Amniotic epithelial cell (primary cell): ENCODE measurements at regions not wholly inside any gene's neighbourhood (a gene's known extent, or its start where the extent isn't known, plus 50 kb on each side); places are given as distances from the start of the nearest gene placed in this dataset.

ENCODE experiments used
- DNase-seq: peaks from one replicate; pipeline ENCODE4 v3.0.0-alpha.2; 2010; ENCODE audit warnings: low read depth

DNA sequence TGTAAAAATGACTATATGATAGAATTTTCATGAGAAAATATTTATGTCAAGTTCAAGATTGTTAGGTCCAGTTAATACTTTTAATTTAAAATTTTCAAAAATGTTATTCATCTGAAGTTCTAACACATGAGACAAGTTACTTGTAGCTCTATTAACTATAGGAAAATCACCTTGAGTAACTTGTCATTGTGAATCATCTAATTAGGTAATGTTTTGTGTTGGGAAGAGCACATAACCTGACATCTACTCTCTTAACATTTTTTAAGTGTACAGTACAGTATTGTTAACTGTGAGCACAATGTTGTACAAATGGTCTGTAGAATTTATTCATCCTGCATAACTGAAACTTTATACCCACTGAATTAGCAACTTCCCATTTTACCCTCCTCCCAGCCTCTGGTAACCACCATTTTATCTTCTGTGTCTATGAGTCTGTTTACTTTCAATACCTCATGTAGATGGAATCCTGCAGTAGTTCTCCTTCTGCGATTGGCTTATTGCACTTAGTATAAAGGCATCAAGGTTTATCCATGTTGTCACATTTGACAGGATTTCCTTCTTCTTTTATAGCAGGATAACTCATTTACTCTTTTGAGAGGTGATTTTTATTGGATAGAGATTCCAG, 54.6 kb downstream of the ARL4A start:
- peak; percentile 18 for DNase-seq

DNA sequence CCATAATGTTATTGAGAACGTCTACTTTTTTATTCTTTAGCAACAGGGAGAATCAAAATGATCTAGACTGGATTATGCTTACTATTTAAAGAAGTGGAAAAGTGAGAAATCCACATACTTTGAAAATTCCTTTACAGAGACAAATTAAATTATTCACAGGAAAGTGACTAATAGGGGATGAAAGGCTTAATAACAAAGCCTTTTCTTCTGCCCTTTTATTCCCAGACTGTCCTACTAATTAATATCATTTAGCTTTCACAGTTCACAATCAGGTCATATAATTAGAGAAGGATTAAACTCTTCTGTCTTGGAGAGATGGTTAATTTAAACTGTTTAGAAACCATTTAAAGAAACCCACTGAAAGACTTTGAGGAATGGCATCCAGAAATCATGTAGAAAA, 58.8 kb downstream of the ARL4A start:
- no peak for DNase-seq

DNA sequence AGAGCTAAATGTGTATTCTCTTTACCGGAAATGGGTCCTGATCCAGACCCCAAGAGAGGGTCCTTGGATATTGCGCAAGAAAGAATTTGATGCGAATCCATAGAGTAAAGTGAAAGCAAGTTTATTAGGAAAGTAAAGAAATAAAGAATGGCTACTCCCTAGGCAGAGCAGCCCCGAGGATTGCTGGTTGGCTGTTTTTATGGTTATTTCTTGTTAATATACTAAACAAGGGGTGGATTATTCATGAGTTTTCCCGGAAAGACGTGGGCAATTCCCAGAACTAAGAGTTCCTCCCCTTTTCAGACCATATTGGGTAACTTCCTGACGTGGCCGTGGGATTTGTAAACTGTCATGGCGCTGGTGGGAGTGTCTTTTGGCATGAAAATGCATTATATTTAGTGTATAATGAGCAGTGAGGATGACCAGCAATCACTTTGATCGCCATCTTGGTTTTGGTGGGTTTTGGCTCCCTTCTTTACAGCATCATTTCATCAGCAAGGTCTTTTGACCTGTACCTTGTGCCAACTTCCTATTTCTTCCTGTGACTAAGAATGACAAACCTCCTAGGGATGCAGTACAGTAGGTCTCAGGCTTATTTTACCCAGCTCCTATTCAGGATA, 60.4 kb downstream of the ARL4A start:
- DNase-seq, result no peak

DNA sequence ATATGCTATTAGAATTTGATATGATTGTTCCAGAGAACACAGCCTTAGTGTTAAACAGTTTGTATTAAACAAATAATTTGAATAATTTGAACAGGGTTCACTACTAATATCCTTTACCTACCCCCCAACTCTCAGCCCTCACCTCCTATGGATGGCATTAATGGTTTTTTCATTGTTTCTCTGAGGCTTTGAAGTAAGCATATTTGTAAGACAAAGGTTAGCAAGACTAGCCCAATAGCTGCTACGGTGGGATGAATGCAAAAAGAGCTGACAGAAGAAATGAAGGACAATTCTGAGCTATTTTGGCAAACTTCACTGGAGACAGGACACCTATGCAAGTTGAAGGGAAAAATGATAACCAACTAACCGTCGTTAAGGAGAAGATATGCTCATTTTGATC, 61.6 kb downstream of the ARL4A start:
- no peak for DNase-seq

DNA sequence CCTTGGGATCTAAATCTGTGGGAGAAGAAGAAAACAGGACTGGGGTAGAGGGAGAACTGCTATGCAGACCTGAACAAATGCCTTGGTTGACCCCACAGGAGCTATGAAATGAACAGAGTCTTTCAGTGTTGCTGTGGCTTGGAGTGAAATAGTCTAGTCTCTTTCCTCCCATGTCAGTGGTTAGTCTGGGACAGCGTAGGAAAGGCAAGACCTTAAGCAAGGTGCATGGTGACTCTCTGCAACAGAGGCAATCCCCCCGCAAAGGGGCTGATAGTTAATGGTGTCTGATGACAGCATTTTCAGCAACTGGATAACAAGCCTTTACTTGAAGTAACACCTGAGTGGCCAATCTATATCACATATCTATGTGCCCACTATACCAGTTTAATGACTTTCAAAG, 62.3 kb downstream of the ARL4A start:
- no peak for DNase-seq

DNA sequence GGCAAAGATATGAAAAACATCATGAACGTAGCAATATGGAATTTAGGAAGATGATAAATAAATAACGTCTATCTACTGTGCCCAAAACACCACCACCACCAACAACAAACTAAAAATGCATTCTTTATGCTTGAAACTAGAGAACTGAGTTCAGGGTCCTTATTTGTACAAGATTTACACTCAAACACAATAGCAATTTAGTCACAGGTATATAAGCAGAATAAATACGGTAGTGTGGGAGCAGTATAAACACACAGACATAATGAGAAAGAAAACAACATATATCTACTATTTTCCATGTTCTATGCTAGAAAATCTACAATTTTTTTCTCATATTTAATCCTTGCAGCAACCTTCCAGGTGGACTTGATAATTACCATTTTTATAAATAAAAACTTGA, 64.3 kb downstream of the ARL4A start:
- no peak for DNase-seq

DNA sequence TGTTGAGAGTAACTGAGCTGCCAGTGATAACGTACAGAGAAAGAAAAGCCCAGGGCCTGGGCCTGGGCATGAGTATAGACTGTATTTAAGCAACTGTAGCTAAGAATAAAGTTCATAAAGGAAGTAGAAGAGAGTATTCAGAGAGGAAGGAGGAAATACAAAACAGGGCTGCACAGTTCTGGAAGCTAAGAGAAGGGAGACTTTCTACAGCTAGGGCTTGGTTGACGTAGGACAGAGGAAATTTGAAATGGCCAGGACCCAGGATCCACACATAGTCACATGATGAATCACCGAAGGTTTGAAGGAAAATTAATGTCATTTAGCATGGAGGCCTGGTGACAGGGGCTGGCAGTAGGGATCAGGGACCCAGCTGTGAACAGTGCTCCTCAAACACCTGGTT, 66.7 kb downstream of the ARL4A start:
- no peak for DNase-seq

DNA sequence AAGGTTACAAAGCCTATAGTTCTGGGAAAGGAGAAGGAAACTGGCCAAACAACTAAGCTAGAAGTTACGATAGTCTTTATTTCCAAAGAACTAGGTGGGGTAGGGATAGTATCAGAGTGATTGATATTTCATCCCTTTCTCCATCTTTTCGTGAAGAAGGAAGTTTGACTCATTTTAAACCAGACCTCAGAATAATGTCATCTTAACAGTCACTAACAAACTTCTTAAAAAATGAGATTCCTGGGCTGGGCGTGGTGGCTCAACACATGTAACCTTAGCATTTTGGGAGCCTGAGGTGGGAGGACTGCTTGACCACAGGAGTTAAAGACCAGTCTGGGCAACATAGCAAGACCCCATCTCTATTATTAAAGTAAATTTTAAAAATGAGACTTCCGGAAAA, 69.4 kb downstream of the ARL4A start:
- DNase-seq, result no peak

DNA sequence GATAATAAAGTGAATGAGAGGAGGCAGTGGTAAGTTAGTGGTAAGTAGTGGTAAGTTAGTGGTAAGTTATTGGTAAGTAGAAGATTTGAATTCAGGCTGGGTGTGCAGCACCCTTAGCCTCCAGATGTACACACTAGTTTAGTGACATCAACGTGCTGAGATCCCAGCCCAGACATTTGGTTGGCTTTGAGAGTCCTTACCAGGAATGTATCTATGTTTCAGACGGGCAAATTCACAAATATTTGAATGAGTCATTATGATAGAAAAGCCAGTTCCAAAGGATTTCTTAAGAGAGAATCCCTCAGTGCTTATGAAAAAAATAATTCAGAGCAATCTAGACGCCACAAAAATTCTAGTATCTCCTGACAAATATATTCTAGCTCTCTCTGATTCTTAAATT, 70.0 kb downstream of the ARL4A start:
- DNase-seq, result peak; percentile 78

DNA sequence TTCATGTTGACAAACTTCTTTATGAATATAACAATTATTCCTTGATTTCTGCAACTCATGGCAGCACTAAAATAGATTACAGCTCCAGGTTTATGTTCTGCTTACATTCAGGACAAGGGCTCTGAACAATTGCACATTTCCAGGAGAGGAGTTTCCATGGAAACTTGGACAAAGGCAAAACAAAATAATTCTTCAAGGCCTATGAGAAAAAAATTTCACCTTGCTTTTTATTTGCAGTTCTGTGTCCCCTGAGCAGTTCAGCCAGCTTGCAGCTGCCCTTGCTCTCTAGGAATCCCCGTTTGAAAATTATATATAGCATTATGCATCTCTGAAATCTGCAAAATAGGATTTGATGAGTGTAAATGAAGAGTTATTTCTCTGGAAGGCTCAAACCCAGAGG, 71.7 kb downstream of the ARL4A start:
- DNase-seq, result peak; percentile 27

DNA sequence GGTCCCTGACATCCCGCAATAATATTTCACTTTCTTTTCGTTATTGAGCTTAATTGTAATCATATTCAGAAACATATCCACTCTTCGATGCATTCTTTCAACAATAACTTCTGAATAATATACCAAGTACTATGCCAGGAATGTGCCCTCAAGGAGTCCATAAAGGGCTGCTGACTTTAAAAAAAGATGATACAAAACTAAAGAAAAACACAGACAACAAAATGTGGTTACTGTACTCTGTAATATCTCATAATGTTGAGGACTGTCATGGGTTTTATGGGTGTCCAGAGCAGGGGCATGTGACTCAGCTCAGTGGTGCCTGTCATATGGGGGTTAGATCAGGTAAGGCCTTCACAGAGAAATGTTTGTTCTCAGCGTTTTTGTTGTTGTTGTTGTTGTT, 73.7 kb downstream of the ARL4A start:
- no peak for DNase-seq

DNA sequence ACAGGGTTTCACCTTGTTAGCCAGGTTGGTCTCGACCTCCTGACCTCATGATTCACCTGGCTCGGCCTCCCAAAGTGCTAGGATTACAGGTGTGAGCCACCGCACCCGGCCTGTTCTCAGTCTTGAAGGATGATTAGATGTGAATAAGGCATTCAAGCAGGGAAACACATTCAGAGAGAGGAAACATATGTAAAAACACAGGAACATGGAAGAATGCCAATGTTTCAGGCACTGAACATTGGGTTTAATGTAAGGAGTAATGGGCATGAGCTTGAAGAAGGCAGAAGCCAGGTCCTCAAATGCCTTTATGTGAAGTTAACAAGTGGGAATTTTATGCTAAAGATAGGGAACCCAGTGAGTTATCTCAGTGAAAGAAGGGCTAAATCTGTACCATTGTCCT, 74.3 kb downstream of the ARL4A start:
- no peak for DNase-seq

DNA sequence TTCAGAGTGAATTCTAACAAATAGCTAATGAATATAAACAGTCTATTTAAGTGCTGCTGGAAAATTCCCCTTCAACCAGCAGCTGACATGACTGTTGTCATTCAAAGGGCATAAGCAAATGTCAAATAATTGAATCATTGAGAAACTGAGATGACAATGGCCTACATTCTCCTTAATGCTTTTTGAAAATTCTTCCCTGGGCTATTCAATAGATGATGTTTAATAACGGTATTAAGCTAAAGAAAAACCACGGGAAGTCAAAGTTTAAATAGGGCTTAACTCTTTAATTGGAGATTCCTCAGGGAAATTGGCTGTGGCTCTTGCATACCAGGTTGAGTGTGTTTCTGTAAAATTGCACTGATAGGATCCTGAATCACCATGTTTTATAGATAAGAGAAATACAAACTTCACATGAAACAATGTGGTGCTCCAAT, 77.0 kb downstream of the ARL4A start:
- peak; percentile 17 for DNase-seq

DNA sequence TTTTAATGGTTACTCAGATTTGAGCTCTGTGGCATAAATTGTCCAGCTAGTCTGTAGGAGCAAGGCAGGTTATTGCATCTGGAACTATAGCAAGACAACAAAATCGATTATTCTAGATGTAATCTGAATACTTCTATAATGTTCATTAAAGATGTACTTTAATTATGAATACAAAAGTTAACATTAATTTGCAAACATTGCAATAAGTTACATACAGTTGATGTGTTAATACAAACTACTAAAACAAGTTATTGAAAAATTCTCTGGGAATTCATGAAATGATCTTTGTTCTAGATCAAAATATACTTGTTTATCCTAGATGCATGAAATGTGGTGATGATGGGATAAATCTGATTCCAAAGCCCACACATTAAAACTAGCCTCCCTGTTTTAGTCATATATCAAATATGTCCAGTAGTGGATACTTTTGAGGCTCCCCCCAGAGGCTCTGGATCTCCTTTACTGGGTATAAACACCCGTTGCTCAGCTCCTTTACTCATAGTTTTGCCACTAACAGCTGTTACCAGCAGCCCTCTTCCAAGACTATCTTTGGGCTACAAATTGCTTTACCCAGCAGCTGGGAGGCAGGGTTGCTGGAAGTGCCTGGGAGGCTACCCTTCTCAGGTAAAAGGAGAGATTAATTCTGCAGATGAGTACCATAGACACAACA, 78.1 kb downstream of the ARL4A start:
- no peak for DNase-seq

DNA sequence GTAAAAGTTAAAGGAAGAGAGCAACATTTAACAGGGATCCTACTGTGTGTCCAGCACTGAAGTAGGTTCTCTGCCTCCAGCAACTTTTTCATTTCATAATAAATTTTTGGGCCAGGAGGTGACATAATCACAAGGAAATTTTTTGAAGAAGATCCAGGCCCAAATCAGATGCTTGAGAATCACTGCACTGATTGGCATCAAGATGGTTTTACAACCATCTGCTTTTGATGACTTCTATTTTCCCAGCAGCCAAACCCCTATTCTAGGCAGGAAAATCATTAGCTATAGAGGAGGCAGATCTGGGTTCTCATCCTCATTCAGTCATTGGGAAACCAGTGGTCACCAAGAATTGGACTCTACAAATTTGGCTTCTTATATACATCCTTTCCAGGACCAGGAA, 79.0 kb downstream of the ARL4A start:
- DNase-seq, result no peak

DNA sequence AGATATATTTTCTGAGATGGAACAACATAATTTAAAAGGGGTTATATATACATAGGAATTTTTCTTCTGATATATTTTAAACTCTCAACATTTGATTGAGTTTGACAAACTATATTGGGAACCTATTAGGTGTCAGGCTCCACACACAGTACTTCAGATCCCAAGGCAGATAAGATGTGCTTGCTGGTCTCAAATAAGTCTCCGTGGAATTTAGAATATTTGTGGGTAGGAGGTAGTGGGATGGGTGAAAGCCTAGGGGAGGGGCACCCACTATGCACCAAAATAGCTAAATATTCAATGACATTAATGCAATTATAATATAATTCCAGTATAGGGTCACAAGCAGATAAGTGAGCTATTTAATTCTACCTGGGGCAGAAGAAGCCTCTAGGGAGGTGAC, 81.5 kb downstream of the ARL4A start:
- DNase-seq, result no peak

DNA sequence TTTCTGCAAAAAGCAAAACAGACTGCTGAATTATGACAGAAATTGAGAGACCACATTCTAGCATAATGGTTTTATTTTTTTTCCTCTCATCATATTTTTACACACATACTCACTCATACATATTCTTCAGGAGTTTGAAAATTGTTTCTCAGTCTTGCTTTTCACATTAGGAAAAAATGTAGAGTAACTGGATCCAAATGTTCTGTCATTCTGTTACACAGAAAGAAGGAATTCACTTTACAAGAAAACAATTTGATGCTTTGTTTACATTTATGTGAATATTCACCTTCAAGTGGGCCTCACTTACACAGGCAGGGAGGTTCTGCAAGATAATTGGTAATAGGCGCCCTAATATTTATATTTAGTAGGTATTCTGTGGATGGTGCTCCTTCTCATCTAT, 82.0 kb downstream of the ARL4A start:
- DNase-seq, result peak; percentile 16

DNA sequence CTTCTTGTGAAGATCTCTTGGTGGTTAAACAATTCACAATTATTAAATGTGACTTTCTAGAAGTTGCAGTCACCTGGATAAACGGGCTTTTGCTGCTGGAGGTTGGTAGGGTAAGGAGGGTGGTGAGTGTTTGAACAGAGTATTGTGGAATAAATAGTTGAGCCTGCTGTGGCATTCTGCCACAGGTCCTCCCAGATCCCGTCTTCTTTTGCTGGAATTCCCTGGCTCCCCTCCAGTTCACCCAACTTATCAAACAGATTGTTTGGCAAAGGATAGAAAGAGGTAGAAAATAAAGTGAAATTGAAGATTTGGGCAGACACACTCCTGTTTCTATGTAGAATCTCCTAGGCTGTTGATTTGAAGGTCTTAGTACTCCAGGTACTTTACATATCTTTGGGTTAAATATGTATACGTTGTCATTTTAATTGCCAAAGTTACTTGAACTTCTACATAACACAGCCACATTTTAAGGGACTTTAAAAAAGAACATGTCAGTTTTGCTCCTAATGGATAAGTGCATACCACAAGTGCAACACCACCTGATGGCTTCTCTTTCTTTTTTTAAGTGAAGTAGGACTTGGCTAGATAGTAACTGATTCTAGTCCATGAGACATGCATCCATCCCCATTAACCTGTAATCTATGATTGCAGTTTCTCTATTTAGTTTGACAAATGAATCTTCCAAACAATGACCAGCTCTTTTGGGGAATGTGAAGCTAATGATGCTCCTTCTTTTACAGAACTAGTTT, 83.0 kb downstream of the ARL4A start:
- DNase-seq, result peak; percentile 41

DNA sequence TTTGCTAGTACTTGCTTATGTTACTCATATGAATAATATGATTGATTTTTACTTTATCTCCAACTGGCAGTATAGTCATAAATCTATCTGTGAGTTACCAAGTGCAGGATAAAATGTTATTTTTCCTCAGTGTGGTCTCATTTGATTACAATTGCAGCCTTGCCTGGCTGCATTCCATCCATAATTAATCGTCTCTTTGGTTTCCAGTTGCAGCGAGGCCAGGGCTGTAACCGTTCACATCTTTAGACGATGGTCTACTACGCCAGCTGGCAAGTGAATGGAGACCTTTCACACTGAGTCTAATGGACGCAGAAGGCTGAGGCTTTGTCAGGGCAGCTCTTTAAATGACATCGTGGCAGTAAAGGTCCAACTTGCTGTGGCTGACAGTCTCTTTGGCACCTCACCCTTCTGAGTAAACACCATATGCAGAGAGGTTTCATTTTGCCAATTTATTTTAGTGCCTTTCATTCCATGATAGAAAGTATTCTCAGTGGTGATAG, 84.0 kb downstream of the ARL4A start:
- peak; percentile 82 for DNase-seq

DNA sequence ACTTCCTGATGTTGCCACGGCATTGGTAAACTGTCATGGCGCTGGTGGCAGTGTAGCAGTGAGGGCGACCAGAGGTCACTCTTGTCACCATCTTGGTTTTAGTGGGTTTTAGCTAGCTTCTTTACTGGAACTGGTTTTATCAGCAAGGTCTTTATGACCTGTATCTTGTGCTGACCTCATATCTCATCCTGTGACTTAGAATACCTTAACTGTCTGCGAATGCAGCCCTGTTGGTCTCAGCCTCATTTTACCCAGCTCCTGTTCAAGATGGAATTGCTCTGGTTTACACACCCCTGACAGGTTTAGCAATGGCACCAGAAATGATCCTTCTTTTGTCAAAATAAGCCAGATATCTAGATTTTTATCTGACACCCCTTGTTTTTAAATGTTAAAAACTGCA, 85.3 kb downstream of the ARL4A start:
- DNase-seq, result no peak

DNA sequence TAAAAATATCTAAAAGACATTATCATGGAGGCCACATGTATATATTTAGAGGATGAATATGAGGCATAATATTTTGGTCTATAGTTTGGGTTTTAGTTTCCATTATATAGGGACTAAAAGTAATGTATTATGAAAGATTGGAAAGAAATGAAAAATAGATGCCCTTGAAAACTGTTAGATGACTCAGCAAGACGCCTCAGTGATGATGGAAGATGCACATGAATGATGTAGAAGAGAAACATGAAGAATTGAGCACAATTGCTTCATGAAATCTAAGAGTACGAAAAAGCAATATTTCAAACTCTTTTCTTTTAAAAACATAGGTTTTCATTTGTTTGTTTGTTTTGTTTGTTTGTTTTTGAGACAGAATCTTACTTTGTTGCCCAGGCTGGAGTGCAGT, 89.8 kb downstream of the ARL4A start:
- DNase-seq, result peak; percentile 17

DNA sequence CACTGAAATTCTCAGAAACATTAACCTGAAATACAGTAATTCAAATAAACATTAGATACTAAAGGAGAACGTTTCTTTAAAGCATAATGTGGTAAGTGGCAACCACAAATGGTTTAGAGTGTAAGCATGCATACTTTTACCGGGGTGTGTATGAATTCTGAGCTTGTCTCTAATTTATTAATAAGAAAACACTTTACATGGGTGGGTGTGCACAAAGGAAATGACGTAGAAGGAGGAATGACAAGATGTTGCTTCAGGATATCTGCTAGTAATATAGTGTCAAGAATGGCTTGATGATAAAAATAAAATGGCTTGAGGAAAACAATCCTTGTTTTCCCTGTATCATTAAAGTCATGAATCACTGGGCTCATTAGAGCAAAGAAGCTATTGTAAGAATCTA, 92.5 kb downstream of the ARL4A start:
- DNase-seq, result no peak
